DOHH2 (cell line): ENCODE measurements at regions not wholly inside any gene's neighbourhood (a gene's known extent, or its start where the extent isn't known, plus 50 kb on each side); places are given as distances from the start of the nearest gene placed in this dataset.

ENCODE experiments used
- EZH2phosphoT487 ChIP-seq: fragments of 200-600 bp; sonication (generic); IDR thresholded peaks from 2 replicates; pipeline ENCODE4 v1.6.1; 2017; ENCODE audit warnings: borderline replicate concordance, mild to moderate bottlenecking, antibody characterized with exemption, low read length, moderate library complexity, mixed read lengths
- TF ChIP-seq, protein P1 (sequence below): fragments of 200-600 bp; sonication (generic); IDR thresholded peaks from one replicate; pipeline ENCODE4 v1.5.1; 2014; ENCODE audit warnings: antibody characterized with exemption, mild to moderate bottlenecking, low read depth, low read length; ENCODE audit not compliant: poor library complexity, severe bottlenecking

DNA sequence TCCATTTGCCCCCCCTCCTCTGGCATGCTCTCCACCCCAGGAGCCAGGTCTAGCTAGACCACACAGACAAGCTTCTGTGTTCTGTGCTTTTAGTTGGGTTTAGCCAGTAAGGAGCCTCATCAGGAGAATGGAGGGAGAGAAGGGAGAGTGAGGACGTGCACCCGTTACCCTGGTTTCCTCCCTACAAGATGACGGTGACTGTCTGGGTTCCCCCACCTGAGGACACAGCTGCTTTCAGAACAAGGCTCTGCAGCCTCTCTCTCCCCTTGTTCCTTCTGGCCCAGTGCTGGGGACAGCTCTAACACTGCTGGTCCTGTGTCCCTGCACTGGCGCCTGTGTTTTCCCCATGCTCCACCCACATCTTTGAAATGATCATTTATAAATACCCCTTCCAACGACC is 184.4 kb upstream of the GALNT2 start:
- TF ChIP-seq, protein P1, sequence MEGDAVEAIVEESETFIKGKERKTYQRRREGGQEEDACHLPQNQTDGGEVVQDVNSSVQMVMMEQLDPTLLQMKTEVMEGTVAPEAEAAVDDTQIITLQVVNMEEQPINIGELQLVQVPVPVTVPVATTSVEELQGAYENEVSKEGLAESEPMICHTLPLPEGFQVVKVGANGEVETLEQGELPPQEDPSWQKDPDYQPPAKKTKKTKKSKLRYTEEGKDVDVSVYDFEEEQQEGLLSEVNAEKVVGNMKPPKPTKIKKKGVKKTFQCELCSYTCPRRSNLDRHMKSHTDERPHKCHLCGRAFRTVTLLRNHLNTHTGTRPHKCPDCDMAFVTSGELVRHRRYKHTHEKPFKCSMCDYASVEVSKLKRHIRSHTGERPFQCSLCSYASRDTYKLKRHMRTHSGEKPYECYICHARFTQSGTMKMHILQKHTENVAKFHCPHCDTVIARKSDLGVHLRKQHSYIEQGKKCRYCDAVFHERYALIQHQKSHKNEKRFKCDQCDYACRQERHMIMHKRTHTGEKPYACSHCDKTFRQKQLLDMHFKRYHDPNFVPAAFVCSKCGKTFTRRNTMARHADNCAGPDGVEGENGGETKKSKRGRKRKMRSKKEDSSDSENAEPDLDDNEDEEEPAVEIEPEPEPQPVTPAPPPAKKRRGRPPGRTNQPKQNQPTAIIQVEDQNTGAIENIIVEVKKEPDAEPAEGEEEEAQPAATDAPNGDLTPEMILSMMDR, result no peak
- TF ChIP-seq EZH2phosphoT487, result no peak
